Lung (tissue), 11 donors: ENCODE measurements at regions not wholly inside any gene's neighbourhood (a gene's known extent, or its start where the extent isn't known, plus 50 kb on each side); places are given as distances from the start of the nearest gene placed in this dataset.

ENCODE experiments used
- ATAC-seq: fragments of 200-7000 bp; cut with Tn5 transposase; one replicate; pipeline ENCODE4 v1.9.1; 2020; ENCODE audit warnings: moderate number of reproducible peaks; ENCODE audit not compliant: insufficient read depth, low FRiP score
- DNase-seq, 3 donors: peaks; one replicate each; pipeline ENCODE4 v3.0.0-alpha.2; 2013 to 2017
- H3K27ac ChIP-seq, 2 donors: one replicate each; pipeline ENCODE4 v1.5.1; 2013; ENCODE audit warnings: mild to moderate bottlenecking in 2 of 2, moderate library complexity in 2 of 2, control low read depth in 1 of 2, inconsistent platforms in 1 of 2, low read depth in 1 of 2, low read length in 1 of 2
- H3K27me3 ChIP-seq, 3 donors: one replicate each; pipeline ENCODE4 v1.5.1; 2013; ENCODE audit warnings: low read length in 2 of 3; ENCODE audit not compliant: control insufficient read depth in 3 of 3, insufficient read depth in 3 of 3
- H3K36me3 ChIP-seq, 4 donors: one replicate each; pipeline ENCODE4 v1.5.1; 2013; ENCODE audit warnings: low read length in 4 of 4, mild to moderate bottlenecking in 1 of 4, moderate library complexity in 1 of 4; ENCODE audit not compliant: control insufficient read depth in 4 of 4, insufficient read depth in 4 of 4
- H3K4me1 ChIP-seq, 5 donors: one replicate each; pipeline ENCODE4 v1.5.1; 2013; ENCODE audit warnings: low read length in 5 of 5, mild to moderate bottlenecking in 2 of 5, moderate library complexity in 1 of 5; ENCODE audit not compliant: control insufficient read depth in 5 of 5, insufficient read depth in 5 of 5
- H3K4me3 ChIP-seq: one replicate; pipeline ENCODE4 v1.5.1; 2013; ENCODE audit warnings: mild to moderate bottlenecking, control low read depth, moderate library complexity
- H3K9ac ChIP-seq, 2 donors: one replicate each; pipeline ENCODE4 v1.5.1; 2013; ENCODE audit warnings: low read length in 2 of 2, control low read depth in 1 of 2; ENCODE audit not compliant: insufficient read depth in 1 of 2
- H3K9me3 ChIP-seq, 4 donors: one replicate each; pipeline ENCODE4 v1.5.1; 2013; ENCODE audit warnings: low read length in 3 of 4, mild to moderate bottlenecking in 1 of 4, moderate library complexity in 1 of 4; ENCODE audit not compliant: control insufficient read depth in 4 of 4, insufficient read depth in 3 of 4
- WGBS, 2 donors: extraction: QIAGEN DNeasy Blood & Tissue Kit; methylation state at CpG; one replicate each; pipeline ENCODE4 v1.1.7; 2013; 5-methylcytosine and 5-hydroxymethylcytosine counted together
- TF ChIP-seq, protein P1 (sequence below): IDR thresholded peaks from 2 replicates; pipeline ENCODE4 v1.5.1; 2012; ENCODE audit warnings: mild to moderate bottlenecking; ENCODE audit errors: control extremely low read depth, extremely low read depth
- donor health status: control.
- donor health status: control.
- donor health status: Bipolar disorder and iron deficiency.
- donor health status: healthy.
- donor health status: DM: yes; HTN: yes; CAD: no.

DNA sequence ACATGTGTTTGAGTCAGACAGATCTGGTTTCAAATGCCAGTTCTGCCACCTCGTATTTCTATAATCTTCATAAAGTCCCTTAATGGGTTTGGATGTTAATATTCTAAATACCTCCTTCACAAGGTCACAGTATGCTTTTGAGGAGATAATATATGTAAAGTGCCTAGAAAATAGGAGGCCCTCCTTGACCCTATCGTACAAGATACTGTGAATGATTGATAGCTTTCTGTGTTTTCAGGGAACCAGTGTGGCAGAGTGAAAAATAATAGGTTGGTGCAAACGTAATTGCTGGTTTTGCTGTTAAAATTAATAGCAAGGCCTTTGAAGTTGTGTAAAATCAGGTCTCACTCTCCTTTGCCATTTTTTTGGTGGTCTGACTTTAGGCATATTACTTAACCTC lies 77.5 kb upstream of the SCEL start:
- Histone ChIP-seq H3K4me1 (no peaks in the 10 kb centered on the region), H3K36me3 (no peaks in the 10 kb centered on the region), H3K9ac (no peak overlapping the region), H3K27ac (no peak overlapping the region), H3K4me3 (no peak overlapping the region), H3K9me3 (no peaks in the 10 kb centered on the region), H3K27me3 (no peaks in the 10 kb centered on the region)
- no peak for DNase-seq
- ATAC-seq = no peak
- 65 to 75% methylated on average over 3 of the region's 3 CpGs for WGBS, 2 donors
- TF ChIP-seq, protein P1, sequence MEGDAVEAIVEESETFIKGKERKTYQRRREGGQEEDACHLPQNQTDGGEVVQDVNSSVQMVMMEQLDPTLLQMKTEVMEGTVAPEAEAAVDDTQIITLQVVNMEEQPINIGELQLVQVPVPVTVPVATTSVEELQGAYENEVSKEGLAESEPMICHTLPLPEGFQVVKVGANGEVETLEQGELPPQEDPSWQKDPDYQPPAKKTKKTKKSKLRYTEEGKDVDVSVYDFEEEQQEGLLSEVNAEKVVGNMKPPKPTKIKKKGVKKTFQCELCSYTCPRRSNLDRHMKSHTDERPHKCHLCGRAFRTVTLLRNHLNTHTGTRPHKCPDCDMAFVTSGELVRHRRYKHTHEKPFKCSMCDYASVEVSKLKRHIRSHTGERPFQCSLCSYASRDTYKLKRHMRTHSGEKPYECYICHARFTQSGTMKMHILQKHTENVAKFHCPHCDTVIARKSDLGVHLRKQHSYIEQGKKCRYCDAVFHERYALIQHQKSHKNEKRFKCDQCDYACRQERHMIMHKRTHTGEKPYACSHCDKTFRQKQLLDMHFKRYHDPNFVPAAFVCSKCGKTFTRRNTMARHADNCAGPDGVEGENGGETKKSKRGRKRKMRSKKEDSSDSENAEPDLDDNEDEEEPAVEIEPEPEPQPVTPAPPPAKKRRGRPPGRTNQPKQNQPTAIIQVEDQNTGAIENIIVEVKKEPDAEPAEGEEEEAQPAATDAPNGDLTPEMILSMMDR = no peak

- ATAC-seq = no peak
- 0 to 52% methylated on average over 1 of the region's 1 CpG for WGBS, 2 donors
- Histone ChIP-seq H3K36me3 (no peaks in the 10 kb centered on the region), H3K27ac (no peak overlapping the region), H3K27me3 (no peaks in the 10 kb centered on the region), H3K4me1 (no peaks in the 10 kb centered on the region), H3K9me3 (no peaks in the 10 kb centered on the region), H3K4me3 (no peak overlapping the region), H3K9ac (no peak overlapping the region)
- TF ChIP-seq, protein P1 = no peak
- DNase-seq = no peak
Measured at GRCh38 chr13:77456271-77456670, 79.2 kb upstream of the SCEL start.

GRCh38 chr13:77449265-77449664 lies 86.2 kb upstream of the SCEL start:
- H3K36me3 ChIP-seq = no peaks in the 10 kb centered on the region
- H3K4me3 ChIP-seq = no peak overlapping the region
- H3K27ac ChIP-seq = no peak overlapping the region
- DNase-seq = no peak
- H3K9ac ChIP-seq = no peak overlapping the region
- no peak for ATAC-seq
- H3K9me3 ChIP-seq = no peaks in the 10 kb centered on the region
- TF ChIP-seq, protein P1 = no peak
- H3K27me3 ChIP-seq = no peaks in the 10 kb centered on the region
- no peaks in the 10 kb centered on the region for H3K4me1 ChIP-seq
- 60 to 89% methylated on average over 2 of the region's 2 CpGs for WGBS, 2 donors

GRCh38 chr13:77448689-77449088 lies 86.8 kb upstream of the SCEL start:
- H3K27ac ChIP-seq = no peak overlapping the region
- no peak overlapping the region for H3K4me3 ChIP-seq
- no peak overlapping the region for H3K9ac ChIP-seq
- H3K9me3 ChIP-seq = no peaks in the 10 kb centered on the region
- H3K27me3 ChIP-seq = no peaks in the 10 kb centered on the region
- WGBS, 2 donors = 30 to 47% methylated on average over 4 of the region's 4 CpGs
- H3K36me3 ChIP-seq = no peaks in the 10 kb centered on the region
- TF ChIP-seq, protein P1 = no peak
- ATAC-seq = no peak
- no peak for DNase-seq
- H3K4me1 ChIP-seq = no peaks in the 10 kb centered on the region
